ENCODE measurements at regions not wholly inside any gene's neighbourhood (a gene's known extent, or its start where the extent isn't known, plus 50 kb on each side); places are given as distances from the start of the nearest gene placed in this dataset.

- TF ChIP-seq CTCF (IDR thresholded peaks at IDR 0.05) (no peak), POLR2A (IDR thresholded peaks at IDR 0.05) (no peak)
Measured at GRCh38 chr2:105502625-105503334, 103.9 kb upstream of the FHL2 start.

Data from gastroesophageal sphincter (tissue), 3 donors.